Fibroblast of villous mesenchyme (primary cell): ENCODE measurements at regions not wholly inside any gene's neighbourhood (a gene's known extent, or its start where the extent isn't known, plus 50 kb on each side); places are given as distances from the start of the nearest gene placed in this dataset.
A peak's percentile ranks its signal among the peaks of the same experiment; 100 is the strongest.

Experiments
- DNase-seq: peaks from one replicate; pipeline ENCODE4 v3.0.0-alpha.2; 2010; ENCODE audit warnings: low read depth
- H3K4me3 ChIP-seq: 2 replicates; pipeline ENCODE4 v1.5.1; 2011; ENCODE audit warnings: low read depth, mild to moderate bottlenecking, low read length
- TF ChIP-seq, protein P1 (sequence below): IDR thresholded peaks from 2 replicates; pipeline ENCODE4 v1.5.1; 2012; ENCODE audit warnings: low read depth, mild to moderate bottlenecking, low read length; ENCODE audit not compliant: insufficient read depth

DNA sequence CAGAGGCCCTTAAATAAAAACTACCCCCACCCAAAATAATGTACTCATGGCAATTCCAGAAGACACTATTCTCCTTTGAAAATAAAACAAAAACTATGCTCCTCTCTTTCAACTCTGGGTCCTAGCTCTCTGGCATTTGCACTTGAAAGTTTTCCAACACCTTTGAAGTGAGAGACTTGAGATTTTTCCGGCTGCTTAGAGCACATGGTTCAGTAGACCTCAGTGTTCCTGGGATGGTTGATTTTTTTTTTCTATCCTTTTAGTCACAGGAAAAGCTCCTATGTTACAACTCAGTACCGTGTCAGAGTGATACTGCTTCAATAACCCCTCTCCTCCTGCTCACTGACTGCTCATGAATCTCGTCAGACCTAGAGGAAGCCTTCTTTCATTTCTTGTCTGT, 118.3 kb upstream of the TUSC7 start:
- DNase-seq: no peak
- TF ChIP-seq, protein P1, sequence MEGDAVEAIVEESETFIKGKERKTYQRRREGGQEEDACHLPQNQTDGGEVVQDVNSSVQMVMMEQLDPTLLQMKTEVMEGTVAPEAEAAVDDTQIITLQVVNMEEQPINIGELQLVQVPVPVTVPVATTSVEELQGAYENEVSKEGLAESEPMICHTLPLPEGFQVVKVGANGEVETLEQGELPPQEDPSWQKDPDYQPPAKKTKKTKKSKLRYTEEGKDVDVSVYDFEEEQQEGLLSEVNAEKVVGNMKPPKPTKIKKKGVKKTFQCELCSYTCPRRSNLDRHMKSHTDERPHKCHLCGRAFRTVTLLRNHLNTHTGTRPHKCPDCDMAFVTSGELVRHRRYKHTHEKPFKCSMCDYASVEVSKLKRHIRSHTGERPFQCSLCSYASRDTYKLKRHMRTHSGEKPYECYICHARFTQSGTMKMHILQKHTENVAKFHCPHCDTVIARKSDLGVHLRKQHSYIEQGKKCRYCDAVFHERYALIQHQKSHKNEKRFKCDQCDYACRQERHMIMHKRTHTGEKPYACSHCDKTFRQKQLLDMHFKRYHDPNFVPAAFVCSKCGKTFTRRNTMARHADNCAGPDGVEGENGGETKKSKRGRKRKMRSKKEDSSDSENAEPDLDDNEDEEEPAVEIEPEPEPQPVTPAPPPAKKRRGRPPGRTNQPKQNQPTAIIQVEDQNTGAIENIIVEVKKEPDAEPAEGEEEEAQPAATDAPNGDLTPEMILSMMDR: no peak
- H3K4me3 ChIP-seq: no peak overlapping the region

DNA sequence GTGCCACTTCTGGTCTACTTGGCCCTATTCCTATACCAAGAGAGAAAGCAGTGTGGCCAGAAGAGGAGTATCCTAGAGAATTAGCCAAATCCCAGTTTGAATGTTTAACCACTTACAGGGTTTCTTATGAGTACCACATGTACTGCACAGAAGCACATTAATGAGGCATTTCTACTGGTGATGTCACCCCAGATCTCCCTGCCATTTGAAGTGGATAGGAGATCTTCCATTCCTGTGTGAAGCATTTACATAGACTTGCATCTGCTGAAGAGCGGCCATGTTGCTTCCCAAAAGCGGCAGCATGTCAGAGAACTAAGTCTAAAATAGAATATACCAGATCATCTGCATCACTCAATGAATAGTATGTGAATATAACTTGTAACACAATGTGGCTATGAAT, 108.4 kb upstream of the TUSC7 start:
- DNase-seq: no peak
- H3K4me3 ChIP-seq: no peak overlapping the region
- TF ChIP-seq, protein P1: no peak

DNA sequence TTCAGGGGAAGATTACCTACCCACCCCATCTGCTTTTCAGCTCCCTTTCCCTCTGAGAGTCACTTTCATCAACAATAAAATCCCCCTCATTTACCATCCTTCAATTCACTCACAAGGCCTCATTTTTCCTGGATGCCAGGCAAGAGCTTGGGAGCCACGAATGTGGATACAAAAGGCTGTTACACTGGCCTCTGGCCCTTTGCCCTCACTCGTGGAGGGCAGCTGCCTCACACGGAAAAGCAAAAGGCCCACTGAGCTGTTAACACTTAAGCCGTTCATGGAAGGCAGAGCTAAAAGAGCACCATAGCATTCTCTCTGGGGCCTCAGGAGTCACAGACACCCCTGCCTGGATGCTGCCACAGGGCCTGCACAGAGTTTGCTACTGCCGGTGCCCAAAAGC, 102.4 kb upstream of the TUSC7 start:
- TF ChIP-seq, protein P1: no peak
- DNase-seq: no peak
- H3K4me3 ChIP-seq: no peak overlapping the region

DNA sequence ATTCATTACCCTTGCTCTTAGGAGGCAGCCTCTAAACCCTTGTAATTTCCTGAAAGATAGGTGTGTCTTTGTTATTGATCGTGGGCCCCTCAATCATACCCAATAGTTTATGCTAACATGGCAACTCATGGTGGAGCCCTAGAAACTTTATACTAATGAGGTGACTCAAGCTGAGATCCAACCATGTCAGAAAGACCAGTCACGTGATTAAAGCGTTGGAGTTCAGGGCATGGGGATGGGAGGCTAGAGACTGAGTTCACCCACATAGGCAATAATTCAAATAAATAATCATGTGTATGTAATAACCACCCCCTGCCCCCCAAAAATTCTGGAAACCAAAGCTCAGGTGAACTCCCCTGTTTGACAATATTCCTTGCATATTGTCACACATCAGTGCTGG, 99.5 kb upstream of the TUSC7 start:
- no peak for DNase-seq
- no peak overlapping the region for H3K4me3 ChIP-seq
- TF ChIP-seq, protein P1: no peak

DNA sequence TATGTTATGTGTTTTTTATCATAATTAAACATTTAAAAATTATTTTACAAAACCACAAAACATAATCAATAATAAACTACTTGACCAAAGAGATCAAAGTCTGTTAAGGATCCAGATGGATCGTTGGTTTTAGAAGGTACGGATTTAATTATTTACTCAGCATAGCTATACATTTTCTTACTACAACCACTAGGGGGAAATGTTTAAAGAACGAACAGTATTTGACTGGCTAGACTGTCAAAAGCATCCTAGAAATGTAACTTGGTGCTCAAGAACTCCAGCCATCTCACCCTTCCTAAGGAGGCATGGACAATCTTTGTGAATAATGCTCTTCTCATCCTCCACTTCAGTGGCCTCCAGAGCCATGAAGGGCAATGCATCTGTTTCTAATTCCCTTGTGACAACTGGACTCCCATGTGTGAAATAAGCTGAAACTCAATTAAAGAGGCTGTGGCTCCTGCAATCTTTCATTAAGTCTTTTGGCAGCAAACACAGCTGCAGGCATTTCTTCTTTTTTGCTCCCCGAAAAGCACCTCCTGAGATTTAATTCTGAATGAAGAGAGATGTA, 94.7 kb upstream of the TUSC7 start:
- DNase-seq: no peak
- no peak overlapping the region for H3K4me3 ChIP-seq
- TF ChIP-seq, protein P1: peak; percentile 4

DNA sequence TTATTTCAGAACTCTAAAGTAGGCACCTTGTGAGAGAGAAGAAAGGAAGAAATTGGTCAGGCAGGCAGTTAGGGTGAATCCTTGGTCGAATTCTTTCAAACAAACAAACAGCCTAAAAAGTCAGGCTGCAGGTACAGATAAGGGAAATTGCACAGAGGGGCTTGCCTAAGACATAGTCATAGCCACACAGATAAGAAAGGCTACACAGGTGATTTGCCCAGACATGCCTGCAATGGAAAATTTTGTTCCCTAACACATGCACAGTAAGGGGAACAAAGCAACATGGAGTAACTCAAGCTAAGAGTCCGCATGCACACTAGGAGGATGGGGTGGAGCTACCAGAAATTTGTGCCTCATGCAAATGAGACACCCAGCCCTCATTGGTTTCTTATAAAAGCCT, 91.4 kb upstream of the TUSC7 start:
- TF ChIP-seq, protein P1: no peak
- no peak overlapping the region for H3K4me3 ChIP-seq
- no peak for DNase-seq

DNA sequence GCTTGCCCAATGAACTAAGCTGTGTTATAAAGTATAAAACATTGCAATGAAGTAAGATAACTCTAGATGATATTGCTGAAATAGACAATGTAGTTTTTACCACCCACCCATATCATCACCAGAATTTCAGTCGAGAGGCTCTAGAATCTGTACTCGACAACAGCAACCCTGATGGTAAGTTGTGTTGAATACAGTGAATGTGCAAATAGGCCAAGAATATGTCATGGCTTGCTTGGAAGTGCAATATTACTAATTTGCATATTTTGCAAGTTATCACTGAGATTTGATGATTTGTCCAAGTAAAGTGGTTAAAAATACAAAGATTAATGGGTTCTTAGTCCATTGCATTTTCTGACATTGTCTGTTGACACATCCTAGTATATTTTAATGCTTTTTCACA, 90.6 kb upstream of the TUSC7 start:
- H3K4me3 ChIP-seq: no peak overlapping the region
- DNase-seq: no peak
- TF ChIP-seq, protein P1: no peak
